ENCODE measurements at regions not wholly inside any gene's neighbourhood (a gene's known extent, or its start where the extent isn't known, plus 50 kb on each side); places are given as distances from the start of the nearest gene placed in this dataset.

- peaks cover 5 to 27% of the 10 kb centered on the region in 2 experiments; a peak in 2 of 4 replicates for H3K9me3 ChIP-seq (ENCODE audit: control insufficient read depth in 1 of 2, insufficient read depth in 1 of 2, low read depth in 1 of 2, low read length in 2 of 2)
Measured at GRCh38 chr21:19950347-19950746, 1047.9 kb upstream of the NCAM2 start.

DNA sequence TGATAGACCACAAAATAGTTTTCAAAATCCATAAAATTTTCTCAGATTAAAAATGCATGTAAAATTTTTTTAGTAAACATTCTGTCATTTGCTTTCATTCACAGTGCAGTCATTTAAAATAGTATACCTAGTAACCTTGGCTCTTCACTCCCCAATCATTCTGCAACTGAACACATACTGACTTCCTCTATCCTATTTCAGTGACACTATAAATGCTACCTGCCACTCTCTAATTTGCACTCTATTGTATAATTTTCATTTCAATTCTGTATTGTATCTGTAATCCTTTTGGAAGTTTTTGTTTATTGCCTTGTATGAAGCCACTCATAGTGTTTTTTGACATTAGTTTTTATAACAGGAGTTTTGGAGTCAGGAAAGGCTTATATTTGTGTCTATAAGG, 1029.1 kb upstream of the NCAM2 start:
- no peak overlapping the region for H3K4me2 ChIP-seq (ENCODE audit: low read length)
- no peak overlapping the region for H2AFZ ChIP-seq (ENCODE audit: low read depth, low read length, poor library complexity, severe bottlenecking)
- H3K9me2 ChIP-seq (ENCODE audit: insufficient read depth) = no peaks in the 10 kb centered on the region
- ChIA-PET POLR2A (no interaction called here), RAD21 (ENCODE audit: low non-redundant PET in 1 of 2, low total read pairs in 2 of 2, uncharacterized antibody in 2 of 2, unreplicated experiment in 2 of 2) (no interaction called here), CTCF (no interaction called here)
- no peak overlapping the region for H3K4me3 ChIP-seq (replicated peaks in 1 of 2; ENCODE audit: low read depth in 1 of 2, low read length in 2 of 2)
- H3K9me3 ChIP-seq (ENCODE audit: control insufficient read depth in 1 of 2, insufficient read depth in 1 of 2, low read depth in 1 of 2, low read length in 2 of 2) = peaks cover 17 to 22% of the 10 kb centered on the region in 2 experiments; a peak in 2 of 4 replicates
- no peak overlapping the region for H3K27ac ChIP-seq (ENCODE audit: low read depth, low read length)
- H3K36me3 ChIP-seq (ENCODE audit: control insufficient read depth in 1 of 2, insufficient read depth in 2 of 2, low read length in 2 of 2) = no peaks in the 10 kb centered on the region
- no peaks in the 10 kb centered on the region for H3K27me3 ChIP-seq (ENCODE audit: insufficient read depth, low read length)
- H4K20me1 ChIP-seq (ENCODE audit: insufficient read depth) = no peaks in the 10 kb centered on the region
- no peaks in the 10 kb centered on the region for H3K4me1 ChIP-seq (ENCODE audit: control insufficient read depth in 1 of 2, insufficient read depth in 2 of 2, low read length in 2 of 2)
- intact Hi-C loops (cut with micrococcal nuclease) = no loop called here
- H3K9ac ChIP-seq (ENCODE audit: low read length) = no peak overlapping the region
- DNase-seq (ENCODE audit: low read depth, low spot score) (no peak), ATAC-seq (no peak)
- H3K79me2 ChIP-seq (ENCODE audit: insufficient read depth, low read length) = no peaks in the 10 kb centered on the region
- BruUV-seq (replicated peaks) = no TSS peak
- TF ChIP-seq YY1 (IDR thresholded peaks at IDR 0.05; ENCODE audit: extremely low read depth, insufficient replicate concordance, low read depth, low read length) (no peak), RAD21 (IDR thresholded peaks at IDR 0.05; ENCODE audit: low read depth) (no peak), FOSL1 (IDR thresholded peaks at IDR 0.05; ENCODE audit: low read depth) (no peak), SIN3A (IDR thresholded peaks at IDR 0.05; ENCODE audit: low read depth) (no peak), CBX3 (IDR thresholded peaks at IDR 0.05; ENCODE audit: low read depth) (no peak), POLR2A (IDR thresholded peaks at IDR 0.05; ENCODE audit: borderline replicate concordance, extremely low read depth, insufficient read depth, insufficient read length) (no peak), JUND (IDR thresholded peaks at IDR 0.05) (no peak), EGR1 (IDR thresholded peaks at IDR 0.05; ENCODE audit: low read depth) (no peak), EZH2 (IDR thresholded peaks at IDR 0.05) (no peak), CEBPB (IDR thresholded peaks at IDR 0.05; ENCODE audit: low read depth) (no peak), EZH2phosphoT487 (IDR thresholded peaks at IDR 0.05; ENCODE audit: borderline replicate concordance) (no peak), TCF7L2 (IDR thresholded peaks at IDR 0.05; ENCODE audit: borderline replicate concordance, extremely low read depth, insufficient read depth, insufficient read length) (no peak), SP1 (IDR thresholded peaks at IDR 0.05; ENCODE audit: low read depth) (no peak)
- TF ChIP-seq, protein P1, sequence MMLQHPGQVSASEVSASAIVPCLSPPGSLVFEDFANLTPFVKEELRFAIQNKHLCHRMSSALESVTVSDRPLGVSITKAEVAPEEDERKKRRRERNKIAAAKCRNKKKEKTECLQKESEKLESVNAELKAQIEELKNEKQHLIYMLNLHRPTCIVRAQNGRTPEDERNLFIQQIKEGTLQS (IDR thresholded peaks at IDR 0.05) = no peak
- TF ChIP-seq, protein P2, sequence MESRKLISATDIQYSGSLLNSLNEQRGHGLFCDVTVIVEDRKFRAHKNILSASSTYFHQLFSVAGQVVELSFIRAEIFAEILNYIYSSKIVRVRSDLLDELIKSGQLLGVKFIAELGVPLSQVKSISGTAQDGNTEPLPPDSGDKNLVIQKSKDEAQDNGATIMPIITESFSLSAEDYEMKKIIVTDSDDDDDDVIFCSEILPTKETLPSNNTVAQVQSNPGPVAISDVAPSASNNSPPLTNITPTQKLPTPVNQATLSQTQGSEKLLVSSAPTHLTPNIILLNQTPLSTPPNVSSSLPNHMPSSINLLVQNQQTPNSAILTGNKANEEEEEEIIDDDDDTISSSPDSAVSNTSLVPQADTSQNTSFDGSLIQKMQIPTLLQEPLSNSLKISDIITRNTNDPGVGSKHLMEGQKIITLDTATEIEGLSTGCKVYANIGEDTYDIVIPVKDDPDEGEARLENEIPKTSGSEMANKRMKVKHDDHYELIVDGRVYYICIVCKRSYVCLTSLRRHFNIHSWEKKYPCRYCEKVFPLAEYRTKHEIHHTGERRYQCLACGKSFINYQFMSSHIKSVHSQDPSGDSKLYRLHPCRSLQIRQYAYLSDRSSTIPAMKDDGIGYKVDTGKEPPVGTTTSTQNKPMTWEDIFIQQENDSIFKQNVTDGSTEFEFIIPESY (IDR thresholded peaks at IDR 0.05; ENCODE audit: extremely low read depth, insufficient replicate concordance, low read length) = no peak

More at GRCh38 chr21:19950347-19950746, 1047.9 kb upstream of the NCAM2 start:
- Histone ChIP-seq H3K4me3 (replicated peaks in 1 of 2; ENCODE audit: low read depth in 1 of 2, low read length in 2 of 2) (no peak overlapping the region), H3K4me2 (ENCODE audit: low read length) (no peak overlapping the region), H2AFZ (ENCODE audit: low read depth, low read length, poor library complexity, severe bottlenecking) (no peak overlapping the region), H3K27me3 (ENCODE audit: insufficient read depth, low read length) (no peaks in the 10 kb centered on the region), H3K27ac (ENCODE audit: low read depth, low read length) (no peak overlapping the region), H3K9me2 (ENCODE audit: insufficient read depth) (no peaks in the 10 kb centered on the region), H4K20me1 (ENCODE audit: insufficient read depth) (no peaks in the 10 kb centered on the region), H3K79me2 (ENCODE audit: insufficient read depth, low read length) (no peaks in the 10 kb centered on the region), H3K36me3 (ENCODE audit: control insufficient read depth in 1 of 2, insufficient read depth in 2 of 2, low read length in 2 of 2) (no peaks in the 10 kb centered on the region), H3K4me1 (ENCODE audit: control insufficient read depth in 1 of 2, insufficient read depth in 2 of 2, low read length in 2 of 2) (no peaks in the 10 kb centered on the region), H3K9ac (ENCODE audit: low read length) (no peak overlapping the region)
- BruUV-seq (replicated peaks) = no TSS peak
- no peak for ATAC-seq
- DNase-seq (ENCODE audit: low read depth, low spot score) = no peak
- ChIA-PET CTCF (no interaction called here), RAD21 (ENCODE audit: low non-redundant PET in 1 of 2, low total read pairs in 2 of 2, uncharacterized antibody in 2 of 2, unreplicated experiment in 2 of 2) (no interaction called here), POLR2A (no interaction called here)
- intact Hi-C loops (cut with micrococcal nuclease) = no loop called here
- TF ChIP-seq, protein P2 (IDR thresholded peaks at IDR 0.05; ENCODE audit: extremely low read depth, insufficient replicate concordance, low read length) = no peak
- TF ChIP-seq RAD21 (IDR thresholded peaks at IDR 0.05; ENCODE audit: low read depth) (no peak), CEBPB (IDR thresholded peaks at IDR 0.05; ENCODE audit: low read depth) (no peak), EZH2 (IDR thresholded peaks at IDR 0.05) (no peak)

Data from HCT116 (cell line).